Smooth muscle cell (in vitro differentiated cells): ENCODE measurements at regions not wholly inside any gene's neighbourhood (a gene's known extent, or its start where the extent isn't known, plus 50 kb on each side); places are given as distances from the start of the nearest gene placed in this dataset.

ENCODE experiments used
- DNase-seq: peaks from one replicate; lab custom pipeline; 2025; ENCODE audit not compliant: unreplicated experiment; lab: John Stamatoyannopoulos, UW
- H2AFZ ChIP-seq: fragments of 200-600 bp; sonication (generic); 2 replicates; pipeline ENCODE4 v1.6.0; 2016; ENCODE audit warnings: antibody characterized with exemption, low read depth, mild to moderate bottlenecking
- H3F3A ChIP-seq: fragments of 200-600 bp; sonication (generic); 2 replicates; pipeline ENCODE4 v1.6.0; 2017; ENCODE audit warnings: antibody characterized with exemption, low read depth
- H3K27ac ChIP-seq: fragments of 200-600 bp; sonication (generic); 2 replicates; pipeline ENCODE4 v1.5.1; 2016; ENCODE audit warnings: low read depth, mild to moderate bottlenecking
- H3K27me3 ChIP-seq: fragments of 200-600 bp; sonication (generic); 2 replicates; pipeline ENCODE4 v1.6.1; 2016; ENCODE audit warnings: low read depth, mild to moderate bottlenecking
- H3K36me3 ChIP-seq: fragments of 200-600 bp; sonication (generic); 2 replicates; pipeline ENCODE4 v1.5.1; 2016; ENCODE audit warnings: low read depth
- H3K4me1 ChIP-seq: fragments of 200-600 bp; sonication (generic); 2 replicates; pipeline ENCODE4 v1.5.1; 2016; ENCODE audit warnings: low read depth
- H3K4me2 ChIP-seq: fragments of 200-600 bp; sonication (generic); 2 replicates; pipeline ENCODE4 v1.6.0; 2016; ENCODE audit warnings: mild to moderate bottlenecking
- H3K4me3 ChIP-seq: fragments of 200-600 bp; sonication (generic); 2 replicates; pipeline ENCODE4 v1.5.1; 2016; ENCODE audit warnings: mild to moderate bottlenecking
- H3K79me2 ChIP-seq: fragments of 200-600 bp; sonication (generic); 2 replicates; pipeline ENCODE4 v1.6.0; 2016; ENCODE audit warnings: low read depth, mild to moderate bottlenecking
- H3K9ac ChIP-seq: fragments of 200-600 bp; sonication (generic); 2 replicates; pipeline ENCODE4 v1.6.0; 2016; ENCODE audit warnings: low read depth
- H3K9me3 ChIP-seq: fragments of 200-600 bp; sonication (generic); replicated peaks from 2 replicates; pipeline ENCODE4 v1.5.1; 2016; ENCODE audit warnings: low read depth
- H4K20me1 ChIP-seq: fragments of 200-600 bp; sonication (generic); 2 replicates; pipeline ENCODE4 v1.6.0; 2016; ENCODE audit warnings: low read depth
- WGBS: methylation state at CpG from one replicate; pipeline ENCODE4 v1.1.7; 2016; ENCODE audit warnings: low lambda C conversion rate; 5-methylcytosine and 5-hydroxymethylcytosine counted together
- TF ChIP-seq, protein P1 (sequence below): fragments of 200-600 bp; sonication (generic); IDR thresholded peaks from 2 replicates; pipeline ENCODE4 v1.5.1; 2017; ENCODE audit warnings: borderline replicate concordance, mild to moderate bottlenecking, antibody characterized with exemption; ENCODE audit not compliant: insufficient read depth, poor library complexity, severe bottlenecking

GRCh38 chr4:111761531-111761930 is 383.7 kb upstream of the FAM241A start:
- H2AFZ ChIP-seq: peak overlapping the region; percentile 51
- no peaks in the 10 kb centered on the region for H3K27me3 ChIP-seq
- H3K27ac ChIP-seq: peak overlapping the region; percentile 36
- peaks cover 5% of the 10 kb centered on the region for H3K4me1 ChIP-seq
- no peak overlapping the region for H3K9ac ChIP-seq
- no peak overlapping the region for H3K4me3 ChIP-seq
- H3K9me3 ChIP-seq: no peaks in the 10 kb centered on the region
- H3K4me2 ChIP-seq: no peak overlapping the region
- H3F3A ChIP-seq: no peaks in the 10 kb centered on the region
- H3K79me2 ChIP-seq: no peaks in the 10 kb centered on the region
- no peaks in the 10 kb centered on the region for H4K20me1 ChIP-seq
- H3K36me3 ChIP-seq: no peaks in the 10 kb centered on the region
- TF ChIP-seq, protein P1, sequence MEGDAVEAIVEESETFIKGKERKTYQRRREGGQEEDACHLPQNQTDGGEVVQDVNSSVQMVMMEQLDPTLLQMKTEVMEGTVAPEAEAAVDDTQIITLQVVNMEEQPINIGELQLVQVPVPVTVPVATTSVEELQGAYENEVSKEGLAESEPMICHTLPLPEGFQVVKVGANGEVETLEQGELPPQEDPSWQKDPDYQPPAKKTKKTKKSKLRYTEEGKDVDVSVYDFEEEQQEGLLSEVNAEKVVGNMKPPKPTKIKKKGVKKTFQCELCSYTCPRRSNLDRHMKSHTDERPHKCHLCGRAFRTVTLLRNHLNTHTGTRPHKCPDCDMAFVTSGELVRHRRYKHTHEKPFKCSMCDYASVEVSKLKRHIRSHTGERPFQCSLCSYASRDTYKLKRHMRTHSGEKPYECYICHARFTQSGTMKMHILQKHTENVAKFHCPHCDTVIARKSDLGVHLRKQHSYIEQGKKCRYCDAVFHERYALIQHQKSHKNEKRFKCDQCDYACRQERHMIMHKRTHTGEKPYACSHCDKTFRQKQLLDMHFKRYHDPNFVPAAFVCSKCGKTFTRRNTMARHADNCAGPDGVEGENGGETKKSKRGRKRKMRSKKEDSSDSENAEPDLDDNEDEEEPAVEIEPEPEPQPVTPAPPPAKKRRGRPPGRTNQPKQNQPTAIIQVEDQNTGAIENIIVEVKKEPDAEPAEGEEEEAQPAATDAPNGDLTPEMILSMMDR: no peak
- DNase-seq: no peak
- WGBS: 40% methylated on average over 4 of the region's 4 CpGs

GRCh38 chr4:111770514-111770913 is 374.7 kb upstream of the FAM241A start:
- WGBS: 73% methylated on average over 8 of the region's 8 CpGs
- no peak overlapping the region for H3K27ac ChIP-seq
- TF ChIP-seq, protein P1: no peak

DNA sequence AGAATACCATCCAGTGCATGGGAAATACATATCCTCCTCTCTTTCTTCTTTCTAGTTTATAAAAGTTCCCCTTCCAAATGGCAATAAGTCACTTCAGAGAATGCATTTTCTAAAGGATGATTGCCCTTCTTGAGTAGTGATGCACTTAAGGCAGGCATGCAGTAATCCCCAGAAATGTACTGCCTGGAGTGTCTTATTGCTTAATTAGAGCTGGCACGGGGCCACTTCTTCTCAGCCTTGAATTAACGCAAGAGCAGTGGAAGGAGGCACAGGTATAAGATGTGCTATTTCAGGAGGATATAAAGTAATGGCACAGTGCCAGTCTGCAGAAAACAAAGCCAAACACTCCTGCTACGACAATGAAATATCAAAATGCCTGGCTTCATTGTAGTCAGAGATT is 371.4 kb upstream of the FAM241A start:
- H4K20me1 ChIP-seq: no peaks in the 10 kb centered on the region
- H3K36me3 ChIP-seq: no peaks in the 10 kb centered on the region
- peaks cover 12% of the 10 kb centered on the region for H3K4me1 ChIP-seq
- H3K4me3 ChIP-seq: no peak overlapping the region
- peak overlapping the region; percentile 17 for H3K27ac ChIP-seq
- peaks cover 12% of the 10 kb centered on the region for H3F3A ChIP-seq
- peak overlapping the region; percentile 41 for H3K4me2 ChIP-seq
- 46% methylated on average over 3 of the region's 3 CpGs for WGBS
- no peak for DNase-seq
- H3K27me3 ChIP-seq: no peaks in the 10 kb centered on the region
- peak overlapping the region; percentile 59 for H2AFZ ChIP-seq
- H3K9ac ChIP-seq: no peak overlapping the region
- TF ChIP-seq, protein P1: no peak
- no peaks in the 10 kb centered on the region for H3K9me3 ChIP-seq
- no peaks in the 10 kb centered on the region for H3K79me2 ChIP-seq

More at GRCh38 chr4:111770514-111770913, 374.7 kb upstream of the FAM241A start:
- Histone ChIP-seq H3K4me1 (no peaks in the 10 kb centered on the region), H3K79me2 (no peaks in the 10 kb centered on the region), H3K4me2 (no peak overlapping the region), H3K9ac (no peak overlapping the region), H3K36me3 (no peaks in the 10 kb centered on the region), H2AFZ (no peak overlapping the region), H3K4me3 (no peak overlapping the region), H3K27me3 (no peaks in the 10 kb centered on the region), H3F3A (peaks cover 10% of the 10 kb centered on the region), H4K20me1 (no peaks in the 10 kb centered on the region), H3K9me3 (no peaks in the 10 kb centered on the region)
- DNase-seq: no peak

DNA sequence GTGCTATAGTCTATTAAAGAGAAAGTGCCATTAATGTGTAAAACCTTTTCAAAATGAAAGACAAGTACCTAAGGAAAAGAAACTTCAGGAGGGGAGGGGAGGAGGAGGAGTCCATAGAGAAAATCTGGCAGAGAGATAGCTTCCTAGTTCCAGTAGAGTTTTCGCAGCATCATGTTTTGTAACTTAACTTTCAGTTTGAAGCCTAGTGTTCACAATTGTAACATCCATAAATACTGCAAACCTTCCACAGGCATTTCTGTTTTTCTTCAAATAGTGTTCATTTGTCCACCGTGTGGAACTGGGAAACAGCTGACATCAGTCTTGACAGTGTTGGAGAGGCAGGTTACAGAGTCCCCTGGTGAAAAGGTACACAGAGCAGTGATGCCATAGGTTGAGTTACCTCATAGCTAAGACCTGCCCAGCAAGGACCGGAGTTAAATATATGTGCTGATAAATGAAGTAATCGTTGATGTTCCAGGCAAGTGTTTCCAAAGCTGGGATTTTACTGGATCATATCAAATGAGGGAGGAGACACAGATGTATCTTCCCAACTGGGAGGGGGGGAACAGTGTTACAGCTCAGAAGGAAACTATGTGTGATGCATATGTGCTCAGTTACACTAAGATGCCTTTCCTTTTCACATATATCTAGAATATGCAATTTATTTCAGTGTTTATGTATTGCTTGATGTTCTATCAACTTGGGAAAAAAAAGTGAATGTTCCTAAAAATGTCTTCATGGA is 369.5 kb upstream of the FAM241A start:
- TF ChIP-seq, protein P1: no peak
- DNase-seq: no peak
- Histone ChIP-seq H3K9ac (peak overlapping the region; percentile 54), H3K27me3 (no peaks in the 10 kb centered on the region), H4K20me1 (no peaks in the 10 kb centered on the region), H3K79me2 (no peaks in the 10 kb centered on the region), H3K4me3 (no peak overlapping the region), H3K27ac (peak overlapping the region; percentile 92), H2AFZ (peak overlapping the region; percentile 22), H3K4me1 (peaks cover 12% of the 10 kb centered on the region), H3F3A (peaks cover 12% of the 10 kb centered on the region), H3K9me3 (no peaks in the 10 kb centered on the region), H3K36me3 (no peaks in the 10 kb centered on the region), H3K4me2 (peak overlapping the region; percentile 65)
- 36% methylated on average over 4 of the region's 4 CpGs for whole genome bisulfite sequencing
